NOMO-1 treated with dmso at 0.1 percent for 144 hours (cell line): ENCODE measurements at regions not wholly inside any gene's neighbourhood (a gene's known extent, or its start where the extent isn't known, plus 50 kb on each side); places are given as distances from the start of the nearest gene placed in this dataset.

Source experiments
- DNase-seq: peaks from one replicate; lab custom pipeline; 2025; ENCODE audit not compliant: unreplicated experiment; lab: John Stamatoyannopoulos, UW

DNA sequence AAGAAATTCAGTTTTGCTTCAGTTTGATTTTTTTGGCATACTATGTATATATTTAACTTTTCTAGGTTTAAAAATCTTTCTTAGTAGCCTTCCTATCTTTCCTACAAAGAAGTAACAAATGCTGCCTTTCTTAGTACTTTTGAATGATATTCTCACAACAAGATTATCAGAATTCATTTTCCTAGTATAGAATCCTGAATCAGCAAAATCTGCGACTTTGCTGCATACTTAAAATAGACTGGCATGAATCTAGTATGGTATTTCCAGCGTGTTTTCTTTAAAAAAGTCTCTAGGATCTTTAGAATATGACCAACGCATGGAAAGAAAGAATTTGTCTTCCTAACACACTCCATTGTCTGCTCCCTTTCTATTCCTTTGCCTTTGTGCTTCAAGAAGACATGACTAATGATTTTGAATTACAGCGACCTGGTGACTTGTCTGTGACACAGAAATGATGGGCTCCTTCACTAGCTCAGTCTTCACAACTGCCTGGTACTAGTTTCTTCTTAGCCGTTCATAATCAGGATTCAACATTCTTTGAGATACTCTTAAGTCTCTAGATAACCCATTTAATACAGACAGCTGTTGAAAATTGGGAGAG is 349.8 kb downstream of the PPARGC1A start:
- no peak for DNase-seq

DNA sequence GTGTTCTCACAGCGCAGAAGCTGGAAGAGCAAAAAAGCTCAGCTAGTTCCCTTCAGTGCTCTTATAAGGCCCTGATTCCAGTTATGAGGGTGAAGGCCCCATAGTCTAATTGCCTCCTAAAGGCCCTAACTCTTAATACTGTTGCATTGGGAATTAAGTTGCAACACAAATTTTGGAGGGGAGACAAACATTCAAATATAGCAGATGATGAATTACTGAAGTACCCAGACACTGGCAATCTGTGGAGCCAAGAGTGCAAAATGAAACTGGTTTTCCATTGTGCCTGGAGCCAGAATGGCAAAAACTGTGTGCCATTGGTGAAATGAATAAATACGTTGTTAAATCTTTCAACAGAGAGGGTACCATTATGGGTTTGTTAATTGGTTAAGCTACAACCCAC is 356.0 kb downstream of the PPARGC1A start:
- DNase-seq, result no peak

DNA sequence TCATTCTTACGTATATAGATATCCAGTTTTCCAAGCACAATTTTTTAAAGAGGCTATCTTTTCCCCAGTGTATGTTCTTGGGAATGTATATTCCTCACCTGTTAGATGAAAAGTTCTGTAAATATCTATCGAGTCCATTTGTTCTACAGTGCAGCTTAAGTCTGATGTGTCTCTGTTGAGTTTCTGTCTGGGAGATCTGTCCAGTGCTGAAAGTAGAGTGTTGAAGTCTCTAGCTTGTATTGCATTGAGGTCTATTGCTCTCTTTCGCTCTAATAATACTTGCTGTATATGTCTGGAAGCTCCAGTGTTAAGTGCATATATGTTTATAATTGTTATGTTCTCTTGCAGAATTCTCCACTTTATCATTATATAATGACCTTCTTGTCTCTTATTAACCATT is 373.1 kb downstream of the PPARGC1A start:
- DNase-seq, result no peak

DNA sequence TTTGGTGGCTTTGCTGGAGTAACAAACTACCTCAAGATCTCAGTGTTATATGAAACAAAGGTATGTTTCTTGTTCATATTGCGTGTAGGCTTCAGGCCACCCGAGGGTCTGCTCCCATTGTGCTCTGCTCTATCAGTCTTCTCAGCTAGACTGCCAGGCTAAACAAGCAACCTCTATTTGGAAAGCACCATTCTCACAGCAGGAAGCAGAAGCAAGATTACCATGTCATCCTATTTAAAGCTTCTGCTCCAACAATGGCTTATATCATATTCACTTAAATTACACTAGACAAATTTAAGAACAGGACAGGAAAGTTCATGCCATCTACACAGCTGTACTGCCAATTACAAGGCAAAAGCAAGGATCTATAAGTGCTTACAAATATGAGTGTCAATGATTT is 385.8 kb downstream of the PPARGC1A start:
- no peak for DNase-seq

DNA sequence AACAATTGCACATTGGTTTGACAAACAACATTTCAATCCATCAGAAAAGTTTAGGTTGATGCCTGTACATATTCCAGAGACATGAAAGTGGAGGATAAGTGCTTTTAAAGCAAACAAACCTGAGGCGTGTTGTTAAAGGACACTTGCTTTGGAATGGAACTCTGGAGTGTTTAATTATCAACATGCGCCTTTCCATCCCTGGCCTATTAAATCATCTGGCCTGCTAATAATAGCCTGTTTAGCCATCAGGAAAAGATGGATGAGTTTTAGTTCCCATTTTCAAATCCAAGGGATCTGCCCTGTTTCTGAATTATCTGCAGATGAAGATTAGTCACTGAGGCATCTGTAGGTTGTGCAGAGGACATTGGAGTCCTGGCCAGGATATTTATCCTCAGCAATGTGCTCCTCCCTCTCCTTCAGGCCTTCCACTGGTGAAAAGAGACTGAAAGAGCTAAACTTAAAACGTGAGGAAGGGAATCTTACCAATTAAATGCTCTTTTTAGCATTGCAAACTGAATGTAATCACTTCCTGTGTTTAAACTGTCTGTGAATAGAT is 388.9 kb downstream of the PPARGC1A start:
- DNase-seq, result no peak

DNA sequence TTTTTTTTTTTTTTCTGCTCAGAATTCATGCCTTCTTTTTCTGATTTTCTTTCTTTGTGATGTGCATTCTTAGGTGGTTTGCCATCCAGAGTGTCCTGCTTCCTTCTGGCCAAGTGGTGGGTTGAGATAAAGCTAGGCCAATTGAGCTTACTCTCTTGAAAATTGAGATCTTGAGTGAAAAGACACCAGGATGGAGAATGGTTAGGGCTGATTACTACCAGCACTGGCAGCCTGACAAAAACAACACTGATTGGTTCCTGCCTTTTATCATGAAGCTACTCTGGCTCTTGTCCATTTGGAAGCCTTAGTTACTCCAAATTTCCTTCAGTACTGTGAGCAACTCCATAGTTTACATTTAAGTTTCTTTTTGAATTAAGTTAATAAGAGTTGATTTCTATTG is 404.0 kb downstream of the PPARGC1A start:
- no peak for DNase-seq

DNA sequence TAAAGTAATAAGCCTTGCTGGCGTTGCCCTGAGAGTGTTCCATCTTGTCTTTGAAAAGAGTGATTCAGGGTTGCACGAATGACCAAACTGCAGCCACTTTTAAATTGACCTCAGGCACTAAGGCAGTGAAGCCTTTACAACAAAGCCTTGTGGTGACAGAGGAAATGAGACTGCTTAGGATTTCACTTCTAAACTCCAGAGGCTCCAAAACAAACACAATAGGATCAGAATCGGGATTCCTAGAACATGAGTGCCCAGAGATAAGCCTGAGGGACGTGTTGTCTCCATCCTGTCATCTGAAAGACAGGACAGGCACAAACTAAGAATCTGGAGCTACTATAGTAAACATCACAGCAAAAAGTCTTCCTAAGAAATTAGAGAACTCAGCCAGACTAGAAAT is 405.2 kb downstream of the PPARGC1A start:
- DNase-seq, result no peak

DNA sequence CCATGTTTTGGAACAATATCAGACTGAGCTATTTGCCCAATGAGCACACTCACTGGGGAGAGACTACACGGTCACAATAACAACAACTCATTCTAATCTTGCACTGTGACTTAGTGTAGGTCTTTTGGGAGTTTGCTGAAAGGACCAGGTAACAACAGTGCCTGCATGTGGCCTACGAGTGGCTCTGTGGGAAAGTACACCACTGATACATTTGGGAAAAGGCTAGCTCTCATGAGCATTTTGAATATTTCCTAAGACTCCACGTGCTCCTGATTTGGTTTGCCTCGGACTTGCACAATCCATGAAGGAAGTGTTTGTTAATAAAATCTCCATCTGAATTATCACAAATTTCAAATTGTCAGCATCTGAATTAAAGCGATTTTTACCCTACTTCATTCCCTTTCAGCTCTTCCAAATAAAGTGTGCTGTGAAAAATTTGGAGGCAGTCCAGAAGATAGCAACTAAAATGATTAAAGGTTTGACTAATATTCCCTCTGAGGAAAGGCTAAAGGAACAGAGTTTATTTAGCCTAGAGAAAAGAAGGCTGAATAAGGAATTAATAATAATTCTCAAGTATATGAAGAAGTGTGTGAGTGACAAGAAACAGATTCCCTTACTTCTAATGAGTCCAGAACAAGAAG is 406.4 kb downstream of the PPARGC1A start:
- DNase-seq, result no peak

DNA sequence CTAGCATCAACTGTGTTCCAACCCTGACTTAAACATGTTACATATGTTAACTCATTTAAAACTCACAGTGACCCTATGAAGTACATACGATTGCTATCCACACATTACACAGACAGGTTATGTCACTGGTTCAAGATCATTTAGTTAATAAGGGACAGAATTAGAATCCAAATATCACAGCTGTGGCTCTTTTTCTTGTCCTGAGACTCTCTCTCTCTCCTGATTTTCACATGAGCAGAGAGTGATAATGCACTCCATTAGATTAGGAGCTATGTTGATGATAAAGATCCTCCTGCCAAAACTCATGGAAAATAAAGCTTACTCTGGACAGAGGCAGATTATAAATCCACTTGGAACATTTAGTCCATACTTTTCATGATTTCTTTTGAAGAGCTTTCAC is 408.3 kb downstream of the PPARGC1A start:
- DNase-seq, result no peak

DNA sequence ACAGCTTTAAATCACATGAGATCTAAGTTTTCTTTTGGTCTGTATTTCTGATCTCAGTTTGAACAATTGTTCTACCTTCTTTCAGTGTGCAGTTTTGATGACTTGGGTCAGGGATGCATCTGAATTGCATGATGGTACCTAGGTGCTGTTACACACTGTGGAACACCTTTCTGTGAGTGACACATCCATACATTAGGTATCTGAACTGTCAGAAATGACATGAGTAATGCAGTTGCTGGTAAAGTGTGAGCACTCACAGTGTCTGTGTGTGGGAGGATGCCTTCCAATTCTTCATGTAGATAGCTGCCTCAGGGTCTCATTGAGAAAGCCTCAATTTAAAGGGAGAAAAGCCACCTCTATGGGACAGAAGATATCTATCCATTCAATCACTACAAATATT is 411.9 kb downstream of the PPARGC1A start:
- DNase-seq, result no peak

DNA sequence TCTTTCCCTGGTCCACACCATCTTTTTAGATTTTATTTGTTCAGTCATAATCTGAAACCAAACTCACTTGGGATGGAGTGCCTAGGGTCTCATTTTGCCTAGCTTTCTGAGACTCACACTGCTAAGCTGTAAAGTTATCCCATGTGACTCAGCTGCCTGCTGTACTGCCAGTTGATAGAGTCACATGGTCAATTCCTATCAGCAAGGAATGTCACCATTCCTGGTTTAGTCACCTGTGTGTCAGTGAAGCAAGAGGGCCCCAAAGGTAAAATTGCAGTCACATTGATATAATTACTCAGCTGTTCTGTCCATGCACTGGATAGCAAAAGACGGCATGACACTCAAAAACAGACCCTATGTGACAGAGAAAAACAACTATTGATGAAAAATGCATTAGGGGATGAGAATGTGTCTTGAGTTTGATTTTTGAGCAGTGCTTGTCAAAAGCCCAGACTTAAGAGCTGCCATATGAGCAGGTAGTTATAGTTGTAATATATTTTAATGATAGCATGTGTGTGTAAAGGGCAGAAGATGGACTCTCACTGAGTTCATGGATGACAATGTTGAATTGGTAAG is 413.2 kb downstream of the PPARGC1A start:
- no peak for DNase-seq

DNA sequence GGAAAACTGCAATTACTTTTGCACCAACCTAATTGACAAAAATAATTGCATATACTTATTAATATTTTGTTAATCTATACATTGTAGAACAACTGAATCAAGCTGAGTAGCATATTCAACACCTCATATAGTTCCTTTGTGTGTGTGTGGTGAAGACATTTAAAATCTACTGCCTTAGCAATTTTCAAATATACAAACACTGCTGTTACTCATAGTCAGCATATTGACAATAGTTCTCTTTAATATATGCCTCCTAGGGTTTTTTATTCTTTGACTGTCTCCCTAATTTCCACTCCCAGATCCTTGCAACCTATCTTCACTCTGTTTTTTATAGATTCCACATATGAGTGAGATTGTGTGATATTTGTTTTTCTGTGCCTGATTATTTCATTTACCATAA is 426.8 kb downstream of the PPARGC1A start:
- no peak for DNase-seq

DNA sequence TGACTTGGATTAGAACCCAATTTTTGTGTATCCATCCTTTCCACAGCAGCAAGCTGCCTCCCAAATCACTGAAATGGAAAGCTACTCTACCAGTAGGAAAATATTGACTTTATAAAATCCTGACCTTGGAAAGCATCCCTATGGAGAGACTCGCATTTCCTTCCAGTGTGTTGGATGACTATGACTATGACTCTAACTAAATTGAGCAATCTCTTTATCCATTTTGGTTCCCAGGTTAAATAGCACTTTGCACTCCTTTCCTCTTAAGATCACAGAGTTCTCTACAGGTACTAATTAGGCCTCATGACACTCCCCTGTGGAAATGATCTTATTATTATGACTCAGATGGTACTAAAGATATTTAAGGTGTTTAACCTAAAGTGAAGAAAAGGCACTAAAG is 431.8 kb downstream of the PPARGC1A start:
- DNase-seq, result no peak

DNA sequence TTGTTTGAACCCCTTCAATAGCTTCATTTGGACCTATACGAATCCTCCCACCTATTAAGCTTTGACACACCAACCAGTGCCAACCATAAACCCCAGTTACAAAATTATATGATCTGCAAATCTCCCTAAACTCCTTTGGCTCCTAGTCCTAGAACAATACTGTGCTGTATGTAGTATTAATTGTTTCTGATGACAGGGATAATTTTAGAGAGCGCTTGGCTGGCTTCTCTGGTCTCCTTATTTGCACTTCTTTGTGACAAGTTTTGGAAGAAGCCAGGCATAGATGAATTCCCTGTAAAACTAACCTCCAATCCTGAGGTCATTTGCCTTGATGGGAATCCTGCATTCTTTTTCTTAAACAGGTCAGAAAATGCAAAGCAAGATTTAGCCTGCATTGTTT is 433.0 kb downstream of the PPARGC1A start:
- DNase-seq, result no peak

DNA sequence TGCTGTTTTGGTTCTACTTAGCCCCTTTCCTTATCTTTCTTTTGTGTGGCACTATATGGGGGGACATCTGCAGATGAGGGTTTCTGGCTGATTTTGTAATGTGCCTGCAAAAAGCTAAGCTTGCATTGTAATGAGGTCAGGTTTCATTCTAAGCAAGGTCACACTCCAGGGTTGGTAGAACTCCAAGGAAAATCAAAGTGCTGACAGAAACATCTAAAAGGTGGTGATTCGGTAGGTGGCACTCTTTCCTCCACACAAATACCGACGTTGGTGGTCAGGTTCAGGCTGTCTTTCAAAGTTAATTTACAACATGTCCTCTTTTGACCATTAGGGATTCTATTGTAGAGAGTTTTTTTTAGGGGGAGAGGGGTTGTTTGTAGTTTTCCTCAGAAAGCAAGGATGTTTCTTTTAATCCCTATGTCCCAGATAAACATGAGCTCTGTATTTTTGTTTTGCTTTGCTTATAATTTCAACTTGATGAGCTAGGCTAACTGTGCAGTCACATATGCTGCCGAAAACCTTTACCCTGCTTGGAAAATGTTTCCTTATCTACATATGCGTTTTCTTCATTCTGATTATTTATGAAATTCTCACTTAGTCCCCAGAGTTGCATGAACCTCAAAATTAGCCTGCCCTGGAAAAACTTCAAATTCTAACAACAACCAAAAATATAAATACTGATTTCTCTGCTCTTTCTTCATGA is 434.2 kb downstream of the PPARGC1A start:
- DNase-seq, result no peak

DNA sequence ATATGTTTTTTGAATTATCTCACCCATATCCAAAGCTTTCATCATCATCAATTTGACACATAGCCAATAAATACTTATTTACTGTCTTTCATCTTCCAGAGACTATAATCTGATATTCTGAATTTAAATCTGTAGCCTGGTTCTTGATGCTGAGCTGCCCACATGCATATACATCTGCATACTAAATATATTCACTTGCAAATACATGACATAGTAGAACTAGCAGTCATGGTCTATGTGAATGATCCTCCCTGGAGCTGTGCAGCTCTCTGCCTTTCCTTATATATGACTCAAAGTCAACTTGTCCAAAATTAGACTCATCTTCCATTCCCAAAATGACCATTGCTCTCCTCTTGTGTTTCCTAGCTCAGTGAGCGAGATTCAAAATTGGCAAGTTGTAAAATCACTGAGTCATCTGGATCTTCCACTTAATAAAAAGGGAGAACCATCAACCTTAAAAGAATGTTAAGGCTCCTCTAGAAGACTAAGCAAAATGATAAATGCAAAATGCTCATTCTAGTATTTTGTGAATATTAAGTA is 448.2 kb downstream of the PPARGC1A start:
- no peak for DNase-seq

DNA sequence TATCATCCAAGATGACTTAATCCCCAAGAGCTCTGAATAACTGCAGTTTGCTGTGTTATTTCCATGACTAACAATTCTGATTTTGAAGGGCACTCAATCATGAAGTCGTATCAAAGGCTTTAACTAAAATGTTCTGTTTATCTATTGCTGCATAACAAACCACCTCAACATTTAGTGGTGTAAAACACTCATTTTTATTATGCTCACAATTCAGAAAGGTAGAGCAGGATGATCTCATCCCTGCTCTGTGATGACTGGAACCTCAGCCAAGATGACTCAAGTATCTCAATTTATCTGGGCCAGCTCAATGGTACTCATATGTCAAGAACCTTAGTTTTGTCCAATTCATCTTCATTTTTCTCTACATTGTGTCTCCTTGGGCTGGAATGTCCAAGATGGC is 451.1 kb downstream of the PPARGC1A start:
- no peak for DNase-seq

DNA sequence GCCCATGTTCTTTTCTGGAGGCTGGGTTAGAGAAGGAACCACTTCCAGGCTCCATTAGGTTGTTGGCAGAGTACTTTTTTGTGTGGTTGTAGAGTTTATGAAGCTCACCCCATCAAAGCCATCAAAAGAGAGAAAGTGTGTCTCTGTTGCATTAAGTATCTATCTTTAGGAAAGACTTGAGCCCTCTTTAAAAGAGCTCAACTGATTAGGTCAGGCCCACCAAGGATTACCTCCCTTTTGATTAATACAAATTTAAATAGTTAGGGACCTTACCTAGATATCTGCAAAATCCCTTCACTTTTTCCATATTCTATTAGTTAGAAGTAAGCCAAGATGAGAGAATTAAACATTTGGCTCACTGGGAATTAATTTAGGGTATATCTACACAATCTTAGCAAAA is 460.4 kb downstream of the PPARGC1A start:
- no peak for DNase-seq

DNA sequence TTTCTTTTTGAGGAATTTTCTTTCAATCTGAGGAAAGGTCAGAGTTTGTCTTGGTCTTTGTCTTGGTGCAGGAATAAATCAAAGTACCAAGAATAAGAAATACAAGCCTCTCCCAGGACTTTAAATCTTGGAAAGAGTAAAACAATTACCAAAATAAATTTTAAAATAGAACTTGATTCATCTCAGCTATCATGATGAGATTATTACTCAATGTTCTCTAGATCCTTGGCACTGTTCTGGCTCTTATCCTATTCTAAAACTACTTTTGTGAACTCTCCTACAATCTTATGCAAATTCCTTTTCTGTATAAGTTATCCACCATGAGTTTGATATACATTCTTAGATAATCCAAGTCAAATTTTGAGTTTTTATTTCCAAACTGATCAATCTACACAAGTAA is 464.3 kb downstream of the PPARGC1A start:
- DNase-seq, result no peak

DNA sequence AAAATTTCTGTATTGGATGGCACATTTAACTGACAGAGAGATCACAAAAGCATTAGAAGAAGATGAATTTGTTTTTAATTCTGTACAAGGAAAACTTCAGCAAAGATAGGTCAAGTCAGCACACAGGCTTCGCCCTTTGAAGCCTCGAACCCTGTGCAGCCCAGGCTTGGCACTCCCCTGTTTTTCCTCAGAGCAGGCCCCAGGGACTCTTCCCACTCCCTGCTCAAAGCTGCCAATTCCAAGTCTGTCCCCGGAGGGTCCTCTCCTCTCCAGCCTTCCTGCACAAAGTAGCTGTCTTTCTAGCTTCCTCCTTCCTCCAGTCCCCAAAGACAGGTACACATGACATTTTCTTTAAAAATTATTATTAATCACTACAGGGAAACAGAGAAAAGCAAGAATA is 466.3 kb downstream of the PPARGC1A start:
- no peak for DNase-seq

DNA sequence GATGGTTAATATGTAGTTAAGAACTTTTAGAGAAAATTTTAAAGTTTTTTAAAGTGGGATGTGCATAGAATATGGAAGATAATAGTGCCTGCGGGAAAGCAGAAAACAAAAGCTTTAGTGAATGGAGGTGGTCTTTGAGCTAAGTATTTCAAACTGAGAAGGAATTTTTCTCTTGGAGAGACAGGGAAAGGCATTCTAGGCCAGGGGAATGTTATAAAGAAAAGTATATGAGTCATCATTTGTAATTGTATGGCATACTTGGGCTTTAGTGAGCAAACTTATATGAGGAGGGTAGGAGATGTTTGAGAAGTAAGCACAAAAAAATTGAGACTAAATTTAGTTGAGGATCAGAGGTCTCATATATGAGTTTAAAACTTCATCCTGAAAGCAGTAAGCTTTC is 467.0 kb downstream of the PPARGC1A start:
- no peak for DNase-seq

DNA sequence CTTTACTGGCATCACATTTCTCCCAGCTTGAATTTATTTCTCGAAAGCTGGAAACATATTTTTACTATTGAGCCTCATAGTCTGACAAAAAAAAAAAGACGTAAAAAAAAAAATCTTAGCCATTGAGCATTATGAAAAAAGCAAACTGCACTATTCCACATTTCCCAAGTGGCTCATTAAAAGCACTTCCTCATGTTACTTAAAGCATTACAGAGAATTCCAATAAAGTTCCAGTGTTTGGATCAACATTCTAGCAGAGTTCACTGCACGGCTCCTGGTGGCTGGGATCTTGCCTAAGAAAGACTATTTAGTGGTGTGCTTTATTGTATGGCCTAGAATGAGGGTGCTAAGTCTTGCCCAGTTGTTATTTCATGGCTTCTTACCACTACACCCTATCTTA is 476.2 kb downstream of the PPARGC1A start:
- no peak for DNase-seq
